Fibroblast of lung (primary cell): ENCODE measurements at regions not wholly inside any gene's neighbourhood (a gene's known extent, or its start where the extent isn't known, plus 50 kb on each side); places are given as distances from the start of the nearest gene placed in this dataset.

Source experiments
- DNase-seq, 2 donors: peaks; one replicate each; pipeline versions ENCODE4 v3.0.0 to v3.0.0-alpha.2; 2010; ENCODE audit warnings: low read depth in 2 of 2
- H2AFZ ChIP-seq: 2 replicates; pipeline ENCODE4 v1.5.1; 2012; ENCODE audit warnings: low read length, control low read depth, inconsistent platforms
- H3K27ac ChIP-seq: 2 replicates; pipeline ENCODE4 v1.5.1; 2011; ENCODE audit warnings: low read length, control low read depth; ENCODE audit not compliant: insufficient read depth
- H3K27me3 ChIP-seq: 2 replicates; pipeline ENCODE4 v1.5.1; 2011; ENCODE audit warnings: mild to moderate bottlenecking, low read length; ENCODE audit not compliant: control insufficient read depth, insufficient read depth
- H3K36me3 ChIP-seq: 2 replicates; pipeline ENCODE4 v1.5.1; 2011; ENCODE audit warnings: low read length; ENCODE audit not compliant: control insufficient read depth, insufficient read depth
- H3K4me1 ChIP-seq: 2 replicates; pipeline ENCODE4 v1.5.1; 2011; ENCODE audit warnings: low read length; ENCODE audit not compliant: control insufficient read depth, insufficient read depth; ENCODE audit errors: extremely low read depth
- H3K4me2 ChIP-seq: 2 replicates; pipeline ENCODE4 v1.5.1; 2011; ENCODE audit warnings: low read length, control low read depth; ENCODE audit not compliant: insufficient read depth; ENCODE audit errors: extremely low read depth
- H3K4me3 ChIP-seq, 4 experiments: fragments of 200-600 bp in 1 of 4; sonication (generic) in 1 of 4; replicated peaks in 1 of 4; 2 replicates each; pipeline ENCODE4 v1.5.1; 2011 to 2016; ENCODE audit warnings: low read length in 4 of 4, low read depth in 3 of 4, mild to moderate bottlenecking in 3 of 4, control low read depth in 2 of 4, inconsistent platforms in 1 of 4, mixed read lengths in 1 of 4; ENCODE audit not compliant: insufficient read depth in 1 of 4; ENCODE audit errors: control extremely low read depth in 1 of 4
- H3K79me2 ChIP-seq: 2 replicates; pipeline ENCODE4 v1.5.1; 2012; ENCODE audit warnings: mild to moderate bottlenecking, low read length, inconsistent platforms; ENCODE audit not compliant: control insufficient read depth, insufficient read depth
- H3K9ac ChIP-seq: 2 replicates; pipeline ENCODE4 v1.5.1; 2011; ENCODE audit warnings: mild to moderate bottlenecking, low read length, control low read depth; ENCODE audit not compliant: insufficient read depth
- H3K9me3 ChIP-seq: 2 replicates; pipeline ENCODE4 v1.5.1; 2012; ENCODE audit warnings: low read depth, low read length; ENCODE audit not compliant: control insufficient read depth, insufficient read depth
- H4K20me1 ChIP-seq: 2 replicates; pipeline ENCODE4 v1.5.1; 2011; ENCODE audit warnings: low read length; ENCODE audit not compliant: control insufficient read depth, insufficient read depth; ENCODE audit errors: extremely low read depth
- CTCF ChIP-seq, 2 donors: IDR thresholded peaks in 1 of 2; conservative IDR thresholded peaks in 1 of 2; 1 replicate in 1 of 2; 2 replicates in 1 of 2; pipeline ENCODE4 v1.5.1; 2011 to 2012; ENCODE audit warnings: low read length in 2 of 2, control low read depth in 1 of 2, inconsistent platforms in 1 of 2, low read depth in 1 of 2, mild to moderate bottlenecking in 1 of 2
- EZH2 ChIP-seq: IDR thresholded peaks from 2 replicates; pipeline ENCODE4 v1.5.1; 2012; ENCODE audit warnings: low read length, control low read depth, mild to moderate bottlenecking; ENCODE audit errors: missing control alignments

DNA sequence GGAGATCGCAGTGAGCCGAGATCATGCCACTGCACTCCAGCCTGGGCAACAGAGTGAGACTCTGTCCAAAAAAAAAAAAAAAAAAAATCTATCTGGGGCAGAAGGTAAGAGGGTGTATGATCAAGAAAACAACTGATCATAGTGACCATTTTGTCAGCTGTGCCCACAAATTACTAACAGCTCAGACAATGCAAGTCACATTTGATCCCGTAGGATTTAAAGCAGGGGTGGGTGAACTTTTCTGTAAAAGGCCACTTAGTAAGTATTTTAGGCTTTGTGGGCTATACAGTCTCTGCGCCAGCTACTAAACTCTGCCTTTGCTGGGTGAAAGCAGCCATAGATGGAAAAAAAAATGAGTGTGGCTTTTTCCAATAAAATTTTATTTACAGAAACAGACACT is 57.6 kb upstream of the ABI3BP start:
- Histone ChIP-seq H3K9me3 (no peaks in the 10 kb centered on the region), H3K9ac (no peak overlapping the region), H3K27ac (no peak overlapping the region), H3K36me3 (no peaks in the 10 kb centered on the region), H3K4me1 (no peaks in the 10 kb centered on the region), H2AFZ (no peak overlapping the region), H4K20me1 (no peaks in the 10 kb centered on the region), H3K27me3 (no peaks in the 10 kb centered on the region), H3K4me2 (no peak overlapping the region), H3K4me3 (no peak overlapping the region), H3K79me2 (no peaks in the 10 kb centered on the region)
- DNase-seq = no peak
- TF ChIP-seq CTCF (conservative IDR thresholded peaks at IDR 0.05 in 1 of 2, IDR thresholded peaks at IDR 0.05 in 1 of 2; ENCODE audit: low read depth in 1 of 2, low read length in 2 of 2) (no peak), EZH2 (no peak)

DNA sequence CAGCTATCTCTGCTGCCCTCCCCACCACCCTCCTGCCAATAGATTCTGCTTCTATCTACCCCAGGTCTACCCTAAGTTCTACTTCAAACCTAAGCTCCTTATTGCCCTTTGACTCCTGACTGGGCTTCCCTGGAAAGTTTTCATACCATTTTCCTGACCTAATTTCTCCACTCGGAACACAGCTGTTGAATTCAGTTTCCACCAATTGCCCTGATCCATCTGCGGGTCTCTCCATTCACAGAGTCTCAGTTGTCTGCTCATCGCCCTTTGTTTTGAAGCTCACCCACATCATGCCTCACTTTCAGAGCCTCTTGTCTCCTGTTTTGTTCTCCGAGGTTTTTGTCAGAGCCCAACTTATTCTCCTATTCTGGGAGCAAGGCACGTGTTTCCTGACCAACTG is 56.8 kb upstream of the ABI3BP start:
- no peak for TF ChIP-seq EZH2
- TF ChIP-seq CTCF (conservative IDR thresholded peaks at IDR 0.05 in 1 of 2, IDR thresholded peaks at IDR 0.05 in 1 of 2; ENCODE audit: low read depth in 1 of 2, low read length in 2 of 2) = no peak
- peak overlapping the region; percentile 8 for H2AFZ ChIP-seq
- no peaks in the 10 kb centered on the region for H3K79me2 ChIP-seq
- H3K27me3 ChIP-seq = no peaks in the 10 kb centered on the region
- no peaks in the 10 kb centered on the region for H3K9me3 ChIP-seq
- H3K9ac ChIP-seq = no peak overlapping the region
- no peak overlapping the region for H3K27ac ChIP-seq
- no peak for DNase-seq
- H3K4me1 ChIP-seq = no peaks in the 10 kb centered on the region
- no peaks in the 10 kb centered on the region for H3K36me3 ChIP-seq
- H3K4me3 ChIP-seq = no peak overlapping the region
- no peak overlapping the region for H3K4me2 ChIP-seq
- no peaks in the 10 kb centered on the region for H4K20me1 ChIP-seq

DNA sequence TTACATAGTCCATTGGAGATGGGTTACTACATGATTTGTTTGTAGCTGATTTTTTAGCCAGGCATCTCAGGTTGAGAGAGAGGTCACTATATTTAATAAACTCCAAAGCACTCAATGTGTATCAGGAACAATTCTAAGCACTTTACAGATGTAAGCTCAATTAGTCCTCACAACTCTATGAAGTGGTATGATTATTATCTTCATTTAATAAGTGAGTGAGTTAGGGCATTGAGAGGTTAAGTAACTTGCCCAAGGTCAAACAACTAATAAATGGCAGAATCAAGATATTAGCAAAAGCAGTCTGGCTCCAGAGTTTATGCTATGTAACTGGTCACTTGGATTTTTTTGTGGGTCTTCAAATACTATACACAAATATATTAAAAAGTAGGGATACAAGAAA is 56.3 kb upstream of the ABI3BP start:
- Histone ChIP-seq H2AFZ (no peak overlapping the region), H3K27me3 (no peaks in the 10 kb centered on the region)
- TF ChIP-seq CTCF (conservative IDR thresholded peaks at IDR 0.05 in 1 of 2, IDR thresholded peaks at IDR 0.05 in 1 of 2; ENCODE audit: low read depth in 1 of 2, low read length in 2 of 2) (no peak), EZH2 (no peak)

More for the DNA sequence above, 56.3 kb upstream of the ABI3BP start:
- no peaks in the 10 kb centered on the region for H4K20me1 ChIP-seq
- H3K79me2 ChIP-seq = no peaks in the 10 kb centered on the region
- no peak overlapping the region for H3K27ac ChIP-seq
- no peak for DNase-seq
- no peak overlapping the region for H3K4me2 ChIP-seq
- H3K9ac ChIP-seq = no peak overlapping the region
- H3K4me1 ChIP-seq = no peaks in the 10 kb centered on the region
- H3K4me3 ChIP-seq = no peak overlapping the region
- H3K36me3 ChIP-seq = no peaks in the 10 kb centered on the region
- no peaks in the 10 kb centered on the region for H3K9me3 ChIP-seq
